ENCODE measurements at regions not wholly inside any gene's neighbourhood (a gene's known extent, or its start where the extent isn't known, plus 50 kb on each side); places are given as distances from the start of the nearest gene placed in this dataset.

DNA sequence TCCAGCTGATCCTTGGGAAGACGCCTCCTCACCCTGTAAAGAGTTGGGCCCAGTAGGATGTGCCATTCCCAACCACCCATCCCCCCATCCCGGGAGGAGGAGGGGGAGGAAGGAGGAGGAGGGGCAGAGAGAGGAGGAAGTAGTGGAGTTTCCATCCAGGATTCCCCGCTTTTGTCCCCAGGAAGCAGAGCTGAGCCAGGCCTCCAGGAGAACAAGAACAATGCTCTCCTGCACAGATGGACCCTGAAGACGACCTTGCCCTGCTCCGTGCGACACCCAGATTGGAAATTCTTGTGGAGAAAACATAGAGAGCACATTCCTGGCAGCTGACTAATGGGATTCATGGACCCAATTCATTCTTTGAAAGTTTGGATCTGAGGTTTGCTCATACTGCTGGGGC lies 132.3 kb upstream of the CRY1 start:
- no peak for DNase-seq

DNA sequence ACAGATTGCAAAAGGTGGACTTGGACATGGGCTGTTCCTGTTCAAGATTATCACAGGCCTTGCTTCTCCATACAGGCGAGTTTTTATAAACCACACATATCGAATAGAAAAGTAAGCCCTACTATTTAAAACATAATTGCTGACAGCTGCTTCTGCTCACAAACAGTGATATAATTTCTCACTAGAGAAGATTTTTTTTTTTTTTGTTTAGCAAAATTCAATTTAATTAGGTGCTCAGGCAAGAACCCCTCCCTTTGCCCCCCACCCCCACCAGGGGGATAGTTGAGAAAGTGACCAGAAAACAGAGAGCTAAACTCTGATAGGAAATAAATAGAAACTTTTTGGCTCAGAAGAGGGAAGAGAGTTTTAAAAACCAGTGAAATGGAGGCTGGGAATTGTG lies 132.8 kb upstream of the CRY1 start:
- no peak for DNase-seq

DNA sequence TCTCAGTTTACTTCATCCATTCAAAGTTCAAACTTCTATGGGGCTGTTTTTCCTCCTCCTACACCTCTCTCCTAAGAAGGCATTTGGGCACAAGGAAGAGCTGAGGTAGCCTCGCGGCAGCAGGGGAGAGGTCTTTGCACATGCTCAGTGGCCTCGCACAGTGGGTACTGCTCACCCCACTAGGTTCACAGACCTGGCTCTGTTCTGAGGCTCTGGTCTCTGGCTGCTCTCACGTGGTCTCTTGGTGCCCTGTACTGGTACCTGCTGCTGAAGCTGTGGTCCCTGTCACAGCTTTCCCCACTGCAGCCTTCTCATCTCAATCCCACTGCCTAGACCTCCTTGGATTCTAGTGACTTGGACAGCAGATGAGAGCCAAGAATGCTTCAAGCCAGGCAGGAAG lies 134.7 kb upstream of the CRY1 start:
- no peak for DNase-seq

DNA sequence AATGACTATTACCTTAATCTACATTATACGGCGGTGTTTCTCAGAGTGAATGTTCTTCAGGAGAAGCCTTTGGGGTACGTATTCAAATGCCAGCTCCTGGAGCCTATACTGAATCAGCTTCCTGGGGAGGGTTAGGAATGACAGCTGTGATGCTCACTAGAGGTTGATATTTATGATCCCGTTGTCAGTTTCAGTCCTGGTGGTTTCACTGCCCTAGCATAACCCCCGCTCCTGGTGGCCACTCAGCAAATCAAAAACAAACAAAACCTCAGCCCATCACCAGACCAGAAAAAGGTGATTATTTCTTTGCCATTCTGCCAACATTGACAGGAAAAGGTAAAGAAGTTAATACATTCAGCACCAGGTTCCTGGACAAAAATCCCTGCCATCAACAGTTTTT lies 136.5 kb upstream of the CRY1 start:
- no peak for DNase-seq

DNA sequence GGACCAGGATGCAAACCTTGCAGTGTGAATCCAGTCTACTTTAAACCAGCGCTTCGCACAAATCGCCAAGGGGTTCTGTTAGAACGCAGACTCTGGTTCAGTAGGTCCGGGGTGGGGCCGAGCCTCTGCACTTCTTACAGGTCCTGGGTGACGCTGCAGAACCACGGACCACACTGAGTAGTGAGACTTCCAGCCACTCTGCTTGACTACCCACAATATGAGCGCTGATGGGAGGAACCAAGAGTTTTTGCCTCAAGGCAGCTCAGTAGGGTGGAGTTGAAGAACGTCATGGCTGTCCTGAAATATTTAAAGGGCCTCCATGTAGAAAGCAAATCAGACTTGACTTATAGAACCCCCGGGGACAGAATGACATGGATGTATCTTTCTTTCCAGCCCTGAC lies 138.0 kb upstream of the CRY1 start:
- DNase-seq, result no peak

DNA sequence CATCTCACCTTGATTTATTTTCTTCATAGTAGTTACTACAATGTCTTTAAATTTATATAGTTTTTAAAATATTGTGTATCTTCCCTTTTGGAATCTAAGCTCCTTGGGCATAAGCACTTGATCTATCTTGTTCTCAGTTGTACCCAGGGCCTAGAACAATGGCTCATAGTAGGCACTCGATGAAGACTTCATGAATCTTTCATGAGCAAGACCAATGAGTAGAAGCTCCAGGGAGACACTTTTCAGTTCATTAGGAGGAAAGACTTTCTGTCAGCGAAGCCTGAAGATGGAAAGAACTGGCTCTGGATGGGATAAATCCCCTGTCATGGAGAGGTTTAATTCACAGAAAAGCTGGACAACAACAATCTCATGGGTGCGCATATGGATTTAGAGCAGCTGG lies 140.2 kb upstream of the CRY1 start:
- no peak for DNase-seq

DNA sequence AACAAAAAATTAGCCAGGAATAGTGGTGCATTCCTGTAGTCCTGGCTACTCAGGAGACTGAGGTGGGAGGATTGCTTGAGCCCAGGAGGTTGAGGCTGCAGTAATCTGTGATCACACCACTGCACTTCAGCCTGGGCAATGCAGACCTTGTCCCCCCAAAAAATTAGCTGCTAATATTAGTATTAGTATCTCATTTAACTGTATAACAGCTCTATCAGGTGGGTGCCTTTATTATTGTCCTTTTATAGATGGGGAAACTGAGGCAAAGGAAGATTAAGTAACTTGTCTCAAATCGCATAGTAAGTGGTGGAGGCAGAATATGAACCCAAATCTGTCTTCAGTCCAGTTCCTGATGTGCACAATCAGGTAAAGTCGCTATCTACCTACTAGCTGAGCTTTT lies 142.3 kb upstream of the CRY1 start:
- DNase-seq, result no peak

DNA sequence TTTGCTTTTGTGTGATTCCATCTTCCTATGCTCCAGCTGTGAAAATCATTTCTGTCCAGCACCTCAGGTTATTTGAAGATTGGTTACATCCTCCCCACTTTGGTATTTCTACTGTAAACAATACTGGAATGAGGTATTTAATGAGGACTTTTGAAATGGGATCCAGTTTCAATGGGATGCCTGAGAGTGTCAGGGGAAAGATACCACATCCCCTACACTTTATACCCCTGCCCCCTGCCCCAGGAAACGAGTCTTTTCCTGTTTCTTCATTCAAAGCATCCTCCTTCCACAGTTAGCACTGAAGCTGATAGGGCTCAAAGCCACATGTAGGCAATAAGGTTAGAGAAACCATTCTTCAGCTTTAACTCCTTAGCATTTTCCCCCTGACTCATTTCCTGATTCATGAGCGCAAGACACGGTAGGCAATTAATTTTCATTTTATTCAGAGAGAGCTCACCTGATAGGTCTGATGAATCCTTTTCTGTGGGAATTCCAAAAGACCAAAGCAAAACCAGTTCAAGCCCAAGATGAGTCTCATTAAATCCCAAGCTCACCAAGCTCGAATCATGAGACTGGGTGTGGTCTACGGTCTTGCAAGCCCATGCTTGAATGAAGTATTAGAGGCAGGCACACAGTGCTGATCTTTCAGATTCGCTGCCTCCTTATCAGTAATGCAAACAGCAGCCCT lies 143.6 kb upstream of the CRY1 start:
- DNase-seq, result no peak

DNA sequence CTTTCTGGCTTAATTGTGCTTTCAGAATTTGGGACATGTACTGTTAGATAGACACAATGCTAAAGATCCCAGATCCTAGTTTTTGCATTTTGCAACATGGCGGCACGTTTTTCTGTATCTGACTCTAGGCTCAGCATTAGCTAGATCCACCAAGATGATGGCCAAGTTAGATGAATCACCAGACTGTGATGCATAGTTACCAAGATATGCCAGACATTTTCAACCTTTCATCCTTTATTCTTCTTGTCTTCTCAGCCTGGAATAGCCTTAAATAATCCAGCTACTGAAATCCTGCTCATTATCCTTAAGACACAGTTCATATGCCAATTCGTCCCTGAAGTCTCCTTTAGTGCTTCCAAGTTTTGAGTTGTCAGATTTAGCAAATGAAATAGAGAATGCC lies 144.9 kb upstream of the CRY1 start:
- DNase-seq, result no peak

DNA sequence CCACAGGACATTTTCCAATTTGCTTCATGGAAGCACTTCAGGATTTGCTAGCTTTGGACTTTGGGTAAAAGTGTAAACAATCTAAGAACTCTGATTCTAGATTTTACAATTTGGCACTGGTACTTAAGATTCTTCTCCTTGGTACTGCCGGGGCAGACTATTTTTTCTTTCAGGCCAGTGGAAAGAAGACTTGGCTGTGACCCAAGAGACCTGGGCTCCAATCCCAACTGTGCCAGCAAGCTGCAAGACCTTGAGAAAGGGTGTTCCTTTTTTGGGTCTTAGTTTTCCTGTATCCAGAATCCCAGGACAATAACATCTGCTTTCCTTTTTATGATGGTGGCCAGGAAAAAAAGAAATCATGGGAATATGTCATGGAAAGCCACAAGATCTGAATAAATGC lies 148.1 kb upstream of the CRY1 start:
- no peak for DNase-seq

DNA sequence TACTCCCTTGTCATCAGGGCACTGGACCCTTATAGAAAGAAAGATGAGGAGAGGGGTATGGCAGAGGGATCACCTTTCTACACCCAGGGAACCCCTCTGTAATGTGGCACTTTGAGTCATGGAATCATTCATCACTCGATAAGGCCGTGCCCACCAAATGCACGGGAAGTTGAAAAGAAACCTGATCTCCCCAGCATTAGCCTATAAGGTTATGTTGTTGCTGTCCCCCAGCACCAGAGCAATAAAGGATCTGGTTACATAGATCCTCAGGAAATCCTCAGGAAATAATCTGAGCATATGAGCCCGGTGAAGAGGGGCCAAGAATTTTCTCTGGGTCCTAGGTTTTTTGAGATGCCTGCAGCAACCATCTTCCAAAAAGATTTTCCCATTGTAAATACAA lies 148.8 kb upstream of the CRY1 start:
- no peak for DNase-seq

DNA sequence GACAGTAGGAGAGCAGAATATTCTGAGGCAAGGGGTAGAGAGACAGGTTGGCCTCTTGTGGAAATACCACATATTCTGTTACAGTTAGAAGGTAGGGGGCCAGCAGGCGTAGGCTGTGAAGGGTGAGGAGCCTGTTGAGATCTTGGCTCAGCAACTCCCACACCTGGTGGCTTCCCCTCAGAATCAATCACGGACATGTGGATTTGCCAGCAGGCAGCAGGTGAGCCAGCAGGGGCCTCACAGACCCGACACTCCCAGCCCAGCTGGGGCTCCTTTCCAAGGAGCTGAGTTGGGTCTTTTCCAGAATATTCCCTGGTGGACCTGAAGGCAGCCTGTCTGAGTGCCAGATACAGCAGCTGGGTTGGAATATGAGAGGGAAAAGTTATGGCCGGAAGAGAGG lies 150.0 kb upstream of the CRY1 start:
- DNase-seq, result peak; percentile 38

DNA sequence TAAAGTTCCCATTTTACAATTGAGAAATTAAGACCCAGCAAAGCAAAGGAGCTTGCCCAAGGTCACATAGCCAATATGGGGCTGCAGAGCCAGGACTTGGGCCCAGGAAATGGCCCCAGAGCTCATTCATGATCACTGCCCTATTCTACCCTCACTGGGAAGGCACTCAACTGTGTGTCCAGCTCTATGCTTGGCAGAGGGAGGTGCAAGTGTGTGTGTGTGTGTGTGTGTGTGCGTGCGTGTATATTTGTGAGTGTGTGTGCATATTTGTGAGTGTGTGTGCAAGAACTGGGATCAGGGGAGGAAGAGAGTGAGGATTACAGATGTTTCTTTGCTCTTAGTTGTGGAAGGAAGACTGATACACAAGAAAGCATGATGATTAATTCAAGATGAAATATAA lies 151.2 kb upstream of the CRY1 start:
- DNase-seq, result no peak

DNA sequence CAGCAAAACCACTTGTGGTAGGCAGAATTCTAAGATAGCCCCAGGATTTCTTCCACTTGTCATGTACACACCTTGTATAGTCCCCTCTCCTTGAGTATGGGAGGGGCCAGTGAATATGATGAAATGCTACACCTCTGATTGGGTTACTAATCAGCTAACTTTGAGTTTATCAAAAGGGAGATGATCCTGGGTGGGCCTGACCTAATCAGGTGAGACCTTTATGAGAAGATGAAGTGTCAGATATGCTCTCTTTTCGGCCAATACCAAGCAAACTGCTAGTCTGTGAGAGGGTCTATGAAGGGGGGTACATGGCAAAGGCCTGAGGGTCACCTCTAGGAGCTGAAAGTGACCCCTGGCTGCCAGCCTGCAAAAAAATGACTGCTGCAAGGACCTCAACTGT lies 154.3 kb upstream of the CRY1 start:
- no peak for DNase-seq

DNA sequence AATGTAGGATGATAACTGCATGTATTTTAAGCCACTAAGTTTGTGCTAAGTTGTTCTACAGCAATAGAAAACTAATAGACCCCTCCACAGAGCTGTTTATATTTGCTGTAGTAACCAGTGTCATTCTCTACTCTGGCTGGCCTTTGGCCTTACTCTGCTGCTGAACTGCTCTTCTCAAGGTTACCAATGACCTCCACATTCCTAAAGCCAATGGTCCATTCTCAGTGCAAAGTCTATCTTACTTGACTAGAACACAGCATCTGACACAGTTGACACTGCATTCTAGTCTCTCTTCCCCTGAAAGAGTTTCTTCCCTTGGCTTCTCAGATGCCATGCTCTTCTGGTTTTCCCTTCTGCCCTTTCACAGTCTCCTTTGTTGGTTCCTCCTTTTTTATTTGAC lies 154.8 kb upstream of the CRY1 start:
- no peak for DNase-seq

DNA sequence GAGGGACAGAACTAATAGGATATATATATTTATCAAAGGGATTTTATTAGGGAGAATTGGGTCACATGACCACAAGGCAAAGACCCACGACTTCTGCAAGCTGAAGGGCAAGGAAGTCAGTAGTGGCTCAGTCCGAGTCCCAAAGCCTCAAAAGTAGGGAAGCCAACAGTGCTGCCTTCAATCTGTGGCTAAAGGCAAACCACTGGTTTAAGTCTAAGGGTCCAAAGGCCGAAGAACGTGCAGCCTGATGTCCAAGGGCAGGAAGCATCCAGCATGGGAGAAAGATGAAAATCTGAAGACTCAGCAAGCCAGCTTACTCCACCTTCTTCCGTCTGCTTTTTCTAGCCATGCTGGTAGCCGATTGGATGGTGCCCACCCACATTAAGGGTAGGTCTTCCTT lies 157.9 kb upstream of the CRY1 start:
- no peak for DNase-seq

DNA sequence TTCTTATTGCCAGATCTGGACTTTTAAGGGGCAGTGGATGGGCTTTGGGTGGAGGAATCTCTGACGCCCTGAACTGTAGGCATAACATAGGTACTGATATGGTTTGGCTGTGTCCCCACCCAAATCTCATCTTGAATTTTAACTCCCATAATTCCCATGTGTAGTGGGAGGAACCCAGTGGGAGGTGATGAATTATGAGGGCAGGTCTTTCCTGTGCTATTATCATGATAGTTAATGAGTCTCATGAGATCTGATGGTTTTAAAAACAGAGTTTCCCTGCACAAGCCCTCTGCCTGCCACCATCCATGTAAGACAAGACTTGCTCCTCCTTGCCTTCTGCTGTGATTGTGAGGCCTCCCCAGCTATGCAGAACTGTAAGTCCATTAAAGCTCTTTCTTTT lies 160.0 kb upstream of the CRY1 start:
- DNase-seq, result no peak

DNA sequence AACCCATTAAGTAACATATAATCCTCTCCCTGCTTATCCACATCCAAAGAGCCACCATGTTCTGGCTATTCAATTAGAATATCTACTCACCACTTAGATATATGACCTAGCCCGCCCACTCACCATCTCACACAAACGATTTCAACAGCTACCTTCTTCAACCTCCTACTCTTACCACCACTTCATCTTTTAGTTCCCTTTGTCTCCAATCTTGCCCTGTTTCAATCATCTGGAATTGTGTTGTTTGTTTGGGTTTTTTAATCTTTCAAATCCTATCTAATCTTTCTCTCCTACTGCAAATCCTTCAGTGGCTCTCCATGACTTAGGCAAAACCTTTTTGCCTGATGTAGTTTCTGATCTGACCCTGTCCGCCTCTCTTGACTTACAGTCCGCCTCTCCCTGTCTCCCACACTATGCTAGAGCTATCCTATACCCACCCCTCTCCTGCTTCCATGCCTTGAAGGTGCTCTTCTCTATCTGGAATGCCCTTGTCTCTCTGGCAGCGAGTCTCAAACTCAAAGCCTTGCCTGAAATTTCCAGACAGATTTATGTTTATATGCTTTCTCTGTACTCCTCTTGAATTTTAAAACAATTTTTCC lies 161.0 kb upstream of the CRY1 start:
- DNase-seq, result no peak

DNA sequence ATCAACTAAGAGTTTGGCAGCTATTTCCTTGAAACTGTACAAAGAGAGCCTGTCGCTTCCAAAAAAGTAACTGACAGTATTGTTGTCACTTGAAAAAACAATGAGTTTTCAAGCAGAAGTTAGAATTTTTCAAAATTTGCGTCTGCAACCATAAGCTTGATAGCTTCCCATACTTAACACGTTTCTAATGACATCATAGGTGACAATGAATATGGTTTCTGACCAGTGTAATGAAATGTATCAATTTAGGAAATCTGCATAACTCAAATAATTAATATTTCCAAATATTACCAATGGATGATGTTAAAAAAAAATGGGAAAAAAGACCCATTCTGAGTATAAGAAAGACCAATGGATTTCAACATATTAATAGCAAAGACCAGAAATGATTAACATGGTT lies 165.4 kb upstream of the CRY1 start:
- DNase-seq, result no peak

DNA sequence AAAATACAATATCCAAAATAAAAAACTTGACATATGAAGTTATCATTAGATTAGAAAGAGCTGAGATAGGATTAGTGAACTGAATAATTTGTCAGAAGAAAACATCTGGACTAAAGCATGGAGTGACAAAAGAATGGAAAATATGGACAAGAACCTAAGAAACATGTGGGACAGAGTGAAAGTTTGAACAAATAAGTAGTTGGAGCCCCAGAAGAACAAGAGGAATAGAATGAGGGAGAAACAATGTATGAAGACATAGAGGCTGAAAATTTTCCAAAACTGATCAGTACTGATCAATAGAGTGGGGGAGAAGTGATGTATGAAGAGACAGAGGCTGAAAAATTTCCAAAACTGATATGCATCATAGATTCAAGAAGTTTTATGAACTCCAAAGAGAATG lies 170.6 kb upstream of the CRY1 start:
- no peak for DNase-seq

DNA sequence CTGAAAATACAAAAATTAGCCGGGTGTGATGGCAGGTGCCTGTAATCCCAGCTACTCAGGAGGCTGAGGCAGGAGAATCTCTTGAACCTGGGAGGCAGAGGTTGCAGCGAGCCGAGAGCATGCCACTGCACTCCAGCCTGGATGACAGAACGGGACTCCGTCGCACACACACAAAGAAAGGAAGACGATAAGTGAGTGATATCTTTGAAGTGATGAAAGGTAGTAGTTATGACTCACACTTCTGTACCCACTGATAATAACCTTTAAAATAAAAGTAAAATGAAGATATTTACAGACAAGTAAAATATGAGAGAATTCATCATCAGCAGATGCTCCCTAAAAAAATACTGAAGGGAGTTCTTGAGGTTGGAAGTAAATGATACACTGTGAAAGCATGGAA lies 171.3 kb upstream of the CRY1 start:
- no peak for DNase-seq

DNA sequence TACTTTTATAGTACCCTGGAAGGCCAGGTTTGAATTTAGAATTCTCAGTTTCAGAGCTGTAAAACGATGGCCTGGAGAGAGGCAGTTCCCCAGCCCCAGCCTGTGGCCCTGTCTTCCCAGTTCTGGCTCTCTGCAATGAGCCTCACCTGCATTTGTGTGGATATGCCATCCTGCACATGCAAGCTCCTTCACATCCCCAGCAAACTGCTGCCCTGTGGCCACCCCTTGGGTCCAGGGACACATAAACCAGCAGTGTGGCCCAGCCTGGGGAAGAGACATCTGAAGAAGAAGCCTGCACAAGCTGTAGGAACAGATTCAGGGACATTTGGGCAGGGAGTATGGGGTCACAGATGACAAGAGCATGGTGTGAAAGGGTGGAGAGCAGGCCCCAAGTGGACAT lies 174.3 kb upstream of the CRY1 start:
- no peak for DNase-seq

DNA sequence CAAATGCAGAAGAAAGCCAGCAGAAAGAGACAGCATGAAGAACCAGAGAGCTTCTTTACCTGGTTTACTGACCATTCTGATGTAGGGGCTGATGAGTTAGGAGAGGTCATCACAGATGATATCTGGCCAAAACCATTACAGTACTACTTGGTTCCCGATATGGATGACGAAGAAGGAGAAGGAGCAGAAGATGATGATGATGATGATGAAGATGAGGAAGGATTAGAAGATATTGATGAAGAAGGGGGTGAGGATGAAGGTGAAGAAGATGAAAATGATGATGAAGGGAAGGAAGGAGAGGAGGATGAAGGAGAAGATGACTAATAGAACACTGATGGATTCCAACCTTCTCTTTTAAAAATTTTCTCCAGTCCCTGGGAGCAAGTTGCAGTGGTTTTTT lies 178.2 kb upstream of the CRY1 start:
- no peak for DNase-seq

DNA sequence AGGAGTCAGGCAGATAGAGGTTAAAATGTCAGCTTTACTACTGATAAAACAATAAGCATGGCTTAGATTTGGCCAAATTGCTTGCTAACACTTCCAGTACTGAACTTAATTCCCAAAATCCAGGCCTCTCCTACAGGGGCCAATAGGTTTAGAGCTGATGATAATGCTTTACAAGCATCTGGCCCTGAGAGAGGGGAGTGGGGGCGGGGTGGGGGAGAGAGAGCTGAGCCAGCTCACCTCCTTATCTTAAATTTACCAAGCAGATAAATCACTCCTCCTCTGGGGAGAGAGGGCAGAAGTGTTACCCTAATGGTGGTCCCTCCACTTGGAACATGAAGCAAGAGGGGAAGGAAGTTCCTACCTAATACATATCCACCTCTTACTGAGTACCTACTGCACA lies 182.2 kb upstream of the CRY1 start:
- no peak for DNase-seq

DNA sequence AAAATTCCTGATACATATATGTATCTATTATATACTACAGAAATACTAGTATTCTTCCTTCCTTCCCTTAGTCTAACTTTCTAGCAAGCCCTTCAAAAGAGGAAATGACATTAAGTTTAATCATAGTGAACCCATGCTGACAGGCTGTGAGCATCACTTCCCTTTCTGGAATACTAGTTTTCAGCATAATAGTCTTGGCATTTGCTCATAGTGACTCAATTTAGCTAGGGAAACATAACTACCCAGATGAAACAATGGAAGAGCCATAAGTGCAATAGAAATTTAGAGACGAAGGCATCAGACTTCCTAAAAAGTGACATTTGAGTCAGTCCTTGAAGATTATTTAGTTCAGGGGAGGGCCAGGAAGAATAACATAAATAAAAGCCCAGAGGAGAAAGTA lies 184.5 kb upstream of the CRY1 start:
- DNase-seq, result no peak
